GM23248 (cell line): ENCODE measurements at regions not wholly inside any gene's neighbourhood (a gene's known extent, or its start where the extent isn't known, plus 50 kb on each side); places are given as distances from the start of the nearest gene placed in this dataset.

Experiments used
- DNase-seq: peaks from one replicate; pipeline ENCODE4 v3.0.0-alpha.2; 2015
- H2AFZ ChIP-seq: fragments of 200-600 bp; sonication (generic); 2 replicates; pipeline ENCODE4 v1.6.1; 2016; ENCODE audit warnings: antibody characterized with exemption
- H3F3A ChIP-seq: fragments of 200-600 bp; sonication (generic); 2 replicates; pipeline ENCODE4 v1.6.1; 2016; ENCODE audit warnings: mild to moderate bottlenecking, antibody characterized with exemption, mixed run types; ENCODE audit not compliant: insufficient read depth
- H3K27ac ChIP-seq: fragments of 200-600 bp; sonication (generic); 2 replicates; pipeline ENCODE4 v1.5.1; 2016; ENCODE audit warnings: mild to moderate bottlenecking
- H3K27me3 ChIP-seq: fragments of 200-600 bp; sonication (generic); replicated peaks from 2 replicates; pipeline ENCODE4 v1.6.1; 2016; ENCODE audit warnings: mild to moderate bottlenecking; ENCODE audit not compliant: insufficient read depth
- H3K36me3 ChIP-seq: fragments of 200-600 bp; sonication (generic); 2 replicates; pipeline ENCODE4 v1.6.1; 2016; ENCODE audit warnings: low read depth, mild to moderate bottlenecking
- H3K4me1 ChIP-seq: fragments of 200-600 bp; sonication (generic); 2 replicates; pipeline ENCODE4 v1.6.1; 2016; ENCODE audit warnings: mild to moderate bottlenecking; ENCODE audit not compliant: insufficient read depth
- H3K4me2 ChIP-seq: fragments of 200-600 bp; sonication (generic); one replicate; pipeline ENCODE4 v1.6.1; 2016; ENCODE audit warnings: mild to moderate bottlenecking; ENCODE audit not compliant: unreplicated experiment
- H3K4me3 ChIP-seq: fragments of 200-600 bp; sonication (generic); 2 replicates; pipeline ENCODE4 v1.5.1; 2016; ENCODE audit warnings: mild to moderate bottlenecking
- H3K79me2 ChIP-seq: fragments of 200-600 bp; sonication (generic); 2 replicates; pipeline ENCODE4 v1.6.1; 2016; ENCODE audit warnings: mild to moderate bottlenecking; ENCODE audit not compliant: insufficient read depth
- H3K9ac ChIP-seq: fragments of 200-600 bp; sonication (generic); 2 replicates; pipeline ENCODE4 v1.6.1; 2016; ENCODE audit warnings: mild to moderate bottlenecking
- H3K9me2 ChIP-seq: fragments of 200-600 bp; sonication (generic); 2 replicates; pipeline ENCODE4 v1.6.1; 2016; ENCODE audit warnings: mixed run types, mild to moderate bottlenecking, moderate library complexity; ENCODE audit not compliant: insufficient read depth
- H3K9me3 ChIP-seq: fragments of 200-600 bp; sonication (generic); one replicate; pipeline ENCODE4 v1.6.1; 2017; ENCODE audit warnings: low read depth
- H4K20me1 ChIP-seq: fragments of 200-600 bp; sonication (generic); 2 replicates; pipeline ENCODE4 v1.6.0; 2016; ENCODE audit not compliant: insufficient read depth
- EZH2 ChIP-seq: fragments of 200-600 bp; sonication (generic); IDR thresholded peaks from 2 replicates; pipeline ENCODE4 v1.6.1; 2018; ENCODE audit warnings: antibody characterized with exemption, mild to moderate bottlenecking; ENCODE audit not compliant: insufficient read depth, poor library complexity, severe bottlenecking
- EZH2phosphoT487 ChIP-seq: fragments of 200-600 bp; sonication (generic); IDR thresholded peaks from 2 replicates; pipeline ENCODE4 v1.6.1; 2018; ENCODE audit warnings: antibody characterized with exemption, moderate library complexity, mild to moderate bottlenecking, low read depth; ENCODE audit not compliant: insufficient read depth
- WGBS, 2 experiments: methylation state at CpG; one replicate each; pipeline ENCODE4 v1.1.6; 2015 to 2017; ENCODE audit warnings: low lambda C conversion rate in 2 of 2, low coverage in 1 of 2; ENCODE audit errors: missing lambda C conversion rate in 2 of 2; 5-methylcytosine and 5-hydroxymethylcytosine counted together
- in situ Hi-C: fragments of 300-500 bp; cut with MboI; formaldehyde crosslinking; loops from 2 replicates; pipeline ENCODE4 v1.15.0; 2020

DNA sequence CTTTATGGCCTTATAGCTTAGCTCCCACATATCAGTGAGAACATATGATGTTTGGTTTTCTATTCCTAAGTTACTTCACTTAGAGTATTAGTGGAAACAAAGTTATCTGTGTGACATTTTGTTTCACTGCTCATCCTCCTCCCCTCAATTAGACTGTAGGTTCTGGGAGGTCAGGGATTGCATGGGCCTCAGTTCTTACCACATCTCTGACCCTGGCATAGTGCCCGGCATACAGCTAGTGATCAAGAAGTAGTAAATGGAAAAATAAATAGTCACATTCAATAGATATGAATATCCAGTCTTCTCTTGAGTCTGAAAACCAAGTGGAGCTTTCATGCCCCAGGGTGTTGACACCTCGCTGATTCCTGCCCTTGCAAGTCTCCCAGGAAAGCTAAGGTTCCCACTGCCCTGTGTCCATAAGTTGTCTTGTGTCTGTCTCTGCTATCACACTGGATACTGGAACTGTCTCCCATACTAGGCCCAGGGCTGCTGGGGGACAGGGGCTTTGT lies 249.5 kb upstream of the TSHZ3 start:
- Histone ChIP-seq H3K9ac (no peak overlapping the region), H3K36me3 (no peaks in the 10 kb centered on the region), H4K20me1 (no peaks in the 10 kb centered on the region), H3K4me3 (no peak overlapping the region), H3K79me2 (no peaks in the 10 kb centered on the region), H3K27ac (no peak overlapping the region), H3K4me1 (no peaks in the 10 kb centered on the region), H3K27me3 (peaks cover 9% of the 10 kb centered on the region; the same call in 1 of the 2 replicates), H3K9me3 (no peaks in the 10 kb centered on the region), H3F3A (no peaks in the 10 kb centered on the region), H3K9me2 (no peaks in the 10 kb centered on the region), H2AFZ (no peak overlapping the region), H3K4me2 (no peak overlapping the region)
- in situ Hi-C loops, result no loop called here
- WGBS, 2 experiments, result 31 to 50% methylated on average over 2 of the region's 2 CpGs
- no peak for TF ChIP-seq EZH2phosphoT487
- TF ChIP-seq EZH2, result no peak
- no peak for DNase-seq

DNA sequence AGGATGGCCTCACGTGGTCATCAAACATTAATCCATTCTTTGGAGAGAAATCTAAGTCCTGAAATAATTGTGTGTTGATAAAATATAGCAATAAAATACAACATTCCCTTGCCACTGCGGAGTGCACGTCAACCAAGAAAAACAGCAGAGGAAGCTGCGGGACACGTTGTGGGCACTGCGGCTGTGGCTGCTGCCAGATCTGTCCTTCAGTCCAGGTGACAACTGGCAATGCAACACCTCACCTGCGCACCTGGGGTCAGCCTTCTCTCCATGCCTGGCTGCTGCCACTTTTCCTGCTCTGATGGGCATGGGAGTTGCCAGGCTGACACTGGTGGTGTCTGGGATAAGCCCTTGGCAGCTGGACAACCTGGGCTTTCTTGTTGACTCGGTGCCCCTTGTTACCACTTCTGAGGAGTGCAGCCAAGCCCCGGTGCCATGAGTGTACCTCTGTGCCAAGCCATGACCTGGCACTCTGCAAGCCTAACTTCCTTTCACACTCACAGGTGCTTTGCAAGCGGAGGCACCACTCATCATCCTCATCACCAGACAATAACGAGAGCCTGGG lies 251.6 kb upstream of the TSHZ3 start:
- no peak overlapping the region for H3K9ac ChIP-seq
- in situ Hi-C loops, result no loop called here
- no peaks in the 10 kb centered on the region for H3K27me3 ChIP-seq

DNA sequence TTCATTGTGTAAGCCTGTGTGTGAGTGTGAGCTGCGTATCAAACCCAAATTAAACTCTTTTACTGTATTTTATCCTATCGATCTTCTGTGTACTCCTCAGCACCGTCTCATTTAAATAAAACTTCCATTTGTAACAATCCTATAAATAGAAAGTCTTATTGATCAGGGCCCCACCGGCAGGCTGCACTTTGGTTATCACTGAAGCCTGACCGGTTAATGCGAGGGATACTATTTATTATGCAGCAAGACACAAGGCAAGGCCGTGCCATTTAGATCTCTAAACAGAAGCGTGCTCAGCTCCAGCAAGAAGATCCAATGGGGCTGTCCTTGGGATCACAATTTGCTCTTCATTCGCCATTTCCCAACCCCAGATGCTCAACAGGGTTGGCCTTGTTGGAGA lies 252.6 kb upstream of the TSHZ3 start:
- no peak overlapping the region for H3K9ac ChIP-seq
- no peak overlapping the region for H3K4me3 ChIP-seq
- H3F3A ChIP-seq, result no peaks in the 10 kb centered on the region
- no peaks in the 10 kb centered on the region for H4K20me1 ChIP-seq
- H3K27ac ChIP-seq, result no peak overlapping the region
- no peaks in the 10 kb centered on the region for H3K27me3 ChIP-seq
- no peaks in the 10 kb centered on the region for H3K4me1 ChIP-seq
- H2AFZ ChIP-seq, result no peak overlapping the region
- no peaks in the 10 kb centered on the region for H3K79me2 ChIP-seq
- H3K4me2 ChIP-seq, result no peak overlapping the region
- WGBS, 2 experiments, result 54 to 56% methylated on average over 9 of the region's 9 CpGs
- in situ Hi-C loops, result no loop called here
- DNase-seq, result no peak
- H3K36me3 ChIP-seq, result no peaks in the 10 kb centered on the region
- no peaks in the 10 kb centered on the region for H3K9me3 ChIP-seq
- no peak for TF ChIP-seq EZH2phosphoT487
- no peak for TF ChIP-seq EZH2
- H3K9me2 ChIP-seq, result no peaks in the 10 kb centered on the region

More for the DNA sequence above, 251.6 kb upstream of the TSHZ3 start:
- Histone ChIP-seq H2AFZ (no peak overlapping the region), H3K79me2 (no peaks in the 10 kb centered on the region), H3K4me2 (no peak overlapping the region), H4K20me1 (no peaks in the 10 kb centered on the region), H3K27ac (no peak overlapping the region), H3K9me2 (no peaks in the 10 kb centered on the region), H3K36me3 (no peaks in the 10 kb centered on the region), H3F3A (no peaks in the 10 kb centered on the region), H3K9me3 (no peaks in the 10 kb centered on the region), H3K4me1 (no peaks in the 10 kb centered on the region), H3K4me3 (no peak overlapping the region)
- WGBS, 2 experiments, result 59 to 62% methylated on average over 11 of the region's 11 CpGs
- TF ChIP-seq EZH2phosphoT487 (no peak), EZH2 (no peak)
- DNase-seq, result no peak

DNA sequence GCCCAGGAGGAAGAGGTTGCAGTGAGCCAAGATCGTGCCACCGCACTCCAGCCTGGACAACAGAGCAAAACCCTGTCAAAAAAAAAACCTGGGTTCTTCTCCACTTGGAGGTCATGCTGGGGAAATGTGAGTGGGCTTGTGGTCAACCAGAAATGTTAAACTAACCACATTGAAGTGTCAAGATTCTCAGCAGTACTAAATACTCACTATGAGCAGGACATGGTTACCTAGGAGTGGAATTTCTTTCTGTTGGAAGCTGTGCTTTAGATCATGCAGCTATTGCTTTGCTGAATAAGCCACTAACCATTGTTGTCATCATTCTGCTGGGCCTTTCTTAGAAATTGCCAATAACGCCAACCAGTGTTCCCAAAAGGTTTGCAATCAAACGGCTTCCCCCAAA lies 253.3 kb upstream of the TSHZ3 start:
- H3K9me2 ChIP-seq, result no peaks in the 10 kb centered on the region
- no peak overlapping the region for H3K27ac ChIP-seq
- no peaks in the 10 kb centered on the region for H3F3A ChIP-seq
- no peak overlapping the region for H2AFZ ChIP-seq
- no peak overlapping the region for H3K4me3 ChIP-seq
- no peaks in the 10 kb centered on the region for H3K36me3 ChIP-seq
- WGBS, 2 experiments, result 67 to 71% methylated on average over 4 of the region's 4 CpGs
- TF ChIP-seq EZH2 (no peak), EZH2phosphoT487 (no peak)
- no peaks in the 10 kb centered on the region for H3K4me1 ChIP-seq
- H3K9me3 ChIP-seq, result no peaks in the 10 kb centered on the region
- in situ Hi-C loops, result no loop called here
- no peaks in the 10 kb centered on the region for H4K20me1 ChIP-seq
- H3K9ac ChIP-seq, result no peak overlapping the region
- no peak overlapping the region for H3K4me2 ChIP-seq
- H3K27me3 ChIP-seq, result no peaks in the 10 kb centered on the region
- no peak for DNase-seq
- H3K79me2 ChIP-seq, result no peaks in the 10 kb centered on the region
